GM20000 (cell line): ENCODE measurements at regions not wholly inside any gene's neighbourhood (a gene's known extent, or its start where the extent isn't known, plus 50 kb on each side); places are given as distances from the start of the nearest gene placed in this dataset.

Experiments
- DNase-seq: peaks from one replicate; pipeline ENCODE4 v3.0.0; 2012; ENCODE audit warnings: low spot score
- TF ChIP-seq, protein P1 (sequence below): IDR thresholded peaks from 2 replicates; pipeline ENCODE4 v1.5.1; 2012; ENCODE audit warnings: mild to moderate bottlenecking, control low read depth; ENCODE audit errors: extremely low read depth, missing control alignments

DNA sequence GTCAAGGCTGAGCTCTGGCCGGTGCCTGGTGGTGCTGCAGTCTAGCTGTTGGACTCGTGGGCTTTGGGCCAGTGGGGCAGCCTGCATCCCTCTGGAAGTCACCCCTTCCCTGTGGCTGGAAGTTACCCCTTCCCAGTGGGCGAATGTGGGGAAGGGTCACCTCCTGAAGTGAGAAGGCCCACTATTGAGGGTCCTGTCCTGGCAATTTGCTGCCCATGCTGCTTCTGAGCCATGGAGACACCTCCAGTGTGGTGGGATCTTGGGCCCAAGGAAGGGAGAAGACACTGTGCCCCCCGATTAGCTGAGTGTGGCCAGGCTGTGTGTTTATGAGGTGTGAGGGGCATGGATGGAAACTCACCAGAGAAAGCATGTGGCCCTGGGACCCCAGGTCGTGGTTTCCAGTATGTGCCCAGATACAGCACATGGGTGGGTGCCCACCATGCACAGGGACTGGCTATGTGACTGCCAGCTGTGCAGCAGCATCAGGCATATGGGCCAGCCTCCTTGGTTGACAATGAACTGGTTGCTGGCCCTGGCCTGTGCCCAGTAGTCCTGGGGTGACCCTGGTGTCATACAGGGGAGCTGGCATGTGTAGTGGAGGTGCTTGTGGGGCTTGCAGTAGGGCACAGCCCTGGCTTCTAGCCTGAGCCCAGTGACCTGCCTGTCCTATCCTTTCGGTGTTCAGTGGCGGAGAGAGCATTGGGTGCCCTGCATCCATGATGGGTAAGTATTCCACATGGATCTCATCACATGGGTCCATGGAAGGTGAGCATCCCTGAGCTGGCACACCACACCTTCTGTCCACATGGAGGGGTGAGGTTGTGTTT lies 221.2 kb downstream of the SNRPN start:
- TF ChIP-seq, protein P1, sequence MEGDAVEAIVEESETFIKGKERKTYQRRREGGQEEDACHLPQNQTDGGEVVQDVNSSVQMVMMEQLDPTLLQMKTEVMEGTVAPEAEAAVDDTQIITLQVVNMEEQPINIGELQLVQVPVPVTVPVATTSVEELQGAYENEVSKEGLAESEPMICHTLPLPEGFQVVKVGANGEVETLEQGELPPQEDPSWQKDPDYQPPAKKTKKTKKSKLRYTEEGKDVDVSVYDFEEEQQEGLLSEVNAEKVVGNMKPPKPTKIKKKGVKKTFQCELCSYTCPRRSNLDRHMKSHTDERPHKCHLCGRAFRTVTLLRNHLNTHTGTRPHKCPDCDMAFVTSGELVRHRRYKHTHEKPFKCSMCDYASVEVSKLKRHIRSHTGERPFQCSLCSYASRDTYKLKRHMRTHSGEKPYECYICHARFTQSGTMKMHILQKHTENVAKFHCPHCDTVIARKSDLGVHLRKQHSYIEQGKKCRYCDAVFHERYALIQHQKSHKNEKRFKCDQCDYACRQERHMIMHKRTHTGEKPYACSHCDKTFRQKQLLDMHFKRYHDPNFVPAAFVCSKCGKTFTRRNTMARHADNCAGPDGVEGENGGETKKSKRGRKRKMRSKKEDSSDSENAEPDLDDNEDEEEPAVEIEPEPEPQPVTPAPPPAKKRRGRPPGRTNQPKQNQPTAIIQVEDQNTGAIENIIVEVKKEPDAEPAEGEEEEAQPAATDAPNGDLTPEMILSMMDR = no peak
- DNase-seq = no peak

DNA sequence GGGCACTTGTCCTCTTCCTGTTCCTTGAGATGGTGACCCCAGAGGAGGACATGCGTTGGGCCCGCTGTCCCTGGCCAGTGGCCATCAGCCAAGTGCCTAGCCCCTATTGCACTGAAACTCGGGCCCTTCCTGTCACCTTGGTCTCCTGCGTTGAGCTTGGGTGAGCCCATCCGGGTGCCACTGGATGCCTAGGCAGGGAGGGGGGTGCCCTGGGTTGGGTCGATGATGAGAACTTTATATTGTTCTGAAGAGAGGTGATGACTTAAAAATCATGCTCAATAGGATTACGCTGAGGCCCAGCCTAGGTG lies 221.8 kb downstream of the SNRPN start:
- TF ChIP-seq, protein P1 = no peak
- DNase-seq = no peak

DNA sequence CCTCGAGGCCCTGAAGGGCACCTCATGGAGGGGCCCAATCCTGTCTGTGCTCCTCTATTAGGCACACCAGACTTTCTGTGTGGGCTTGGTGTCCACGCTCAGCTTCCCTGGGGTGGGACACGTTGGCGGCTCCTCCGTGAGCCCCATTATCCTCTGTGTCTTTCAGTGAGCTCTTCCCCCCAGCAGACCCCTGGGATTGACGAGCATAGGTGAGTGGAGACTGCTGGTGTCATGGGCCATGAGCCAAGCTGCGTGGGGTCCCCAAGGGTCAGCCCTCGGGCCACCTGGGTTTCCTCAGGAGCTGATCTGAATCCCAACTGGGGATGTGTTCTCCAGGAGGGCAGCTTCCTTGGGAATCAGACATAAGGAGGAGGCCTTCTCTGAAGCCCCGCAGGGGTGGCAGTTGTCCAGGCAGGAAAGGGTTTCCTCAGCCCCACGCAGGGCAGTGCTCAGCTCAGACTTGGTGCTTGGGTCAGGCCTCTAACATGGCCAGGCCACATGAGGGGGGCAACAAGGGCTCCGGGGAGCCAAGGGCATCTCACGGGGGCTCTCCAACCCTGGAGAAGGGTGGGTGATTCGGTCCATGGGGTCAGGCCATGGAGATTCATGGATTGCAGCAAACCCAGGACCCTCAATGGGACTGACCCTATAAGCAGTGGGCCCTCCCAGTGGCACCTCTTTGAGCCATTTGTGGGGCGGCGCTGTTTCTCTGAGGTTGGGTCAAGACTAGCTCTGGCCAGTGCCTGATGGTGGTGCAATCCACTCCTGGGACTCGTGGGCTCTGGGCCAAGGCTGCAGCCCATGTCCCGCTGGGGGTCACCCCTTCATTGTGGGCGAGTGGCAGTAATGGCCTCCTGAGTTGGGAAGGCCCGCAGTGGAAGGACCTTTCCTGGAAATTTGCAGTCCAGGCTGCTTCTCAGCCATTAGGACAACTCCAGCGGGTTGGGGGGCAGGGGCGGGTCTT lies 222.5 kb downstream of the SNRPN start:
- TF ChIP-seq, protein P1 = no peak
- no peak for DNase-seq

DNA sequence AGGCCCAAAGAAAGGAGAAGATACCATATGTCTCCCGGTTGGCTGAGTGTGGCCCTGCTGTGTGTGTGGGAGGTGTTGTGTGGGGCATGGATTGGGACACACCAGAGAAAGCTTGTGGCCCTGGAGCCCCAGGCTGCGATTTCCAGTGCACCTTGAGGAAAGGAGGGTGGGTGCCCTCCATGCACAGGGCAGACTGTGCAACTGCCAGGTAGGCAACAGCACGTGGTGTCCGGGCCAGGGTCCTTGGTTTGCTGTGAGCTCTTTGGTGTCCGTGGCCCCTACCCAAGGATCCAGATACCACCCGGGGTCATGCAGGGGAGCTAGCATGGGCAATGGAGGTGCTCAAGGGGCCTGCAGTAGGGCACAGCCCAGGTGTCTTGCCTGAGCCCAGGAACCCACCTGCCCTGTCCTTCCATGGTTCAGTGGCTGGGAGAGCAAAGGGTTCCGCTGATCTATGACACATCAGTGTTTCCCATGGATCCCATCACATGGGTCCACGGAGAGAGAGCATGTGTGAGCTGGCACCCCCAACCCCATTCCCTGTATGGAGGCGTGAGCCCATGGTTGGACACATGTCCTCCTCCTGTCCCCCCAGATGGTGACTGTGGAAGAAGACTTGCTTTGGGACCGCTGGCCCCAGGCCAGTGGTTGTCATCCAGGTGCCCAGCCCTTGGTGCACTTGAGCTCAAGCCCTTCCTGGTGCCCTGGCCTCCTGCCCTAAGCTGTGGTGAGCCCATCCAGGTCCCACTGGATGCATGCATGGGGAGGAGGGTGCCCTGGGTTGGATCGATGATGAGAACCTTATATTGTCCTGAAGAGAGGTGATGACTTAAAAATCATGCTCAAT lies 223.4 kb downstream of the SNRPN start:
- no peak for DNase-seq
- TF ChIP-seq, protein P1 = no peak

DNA sequence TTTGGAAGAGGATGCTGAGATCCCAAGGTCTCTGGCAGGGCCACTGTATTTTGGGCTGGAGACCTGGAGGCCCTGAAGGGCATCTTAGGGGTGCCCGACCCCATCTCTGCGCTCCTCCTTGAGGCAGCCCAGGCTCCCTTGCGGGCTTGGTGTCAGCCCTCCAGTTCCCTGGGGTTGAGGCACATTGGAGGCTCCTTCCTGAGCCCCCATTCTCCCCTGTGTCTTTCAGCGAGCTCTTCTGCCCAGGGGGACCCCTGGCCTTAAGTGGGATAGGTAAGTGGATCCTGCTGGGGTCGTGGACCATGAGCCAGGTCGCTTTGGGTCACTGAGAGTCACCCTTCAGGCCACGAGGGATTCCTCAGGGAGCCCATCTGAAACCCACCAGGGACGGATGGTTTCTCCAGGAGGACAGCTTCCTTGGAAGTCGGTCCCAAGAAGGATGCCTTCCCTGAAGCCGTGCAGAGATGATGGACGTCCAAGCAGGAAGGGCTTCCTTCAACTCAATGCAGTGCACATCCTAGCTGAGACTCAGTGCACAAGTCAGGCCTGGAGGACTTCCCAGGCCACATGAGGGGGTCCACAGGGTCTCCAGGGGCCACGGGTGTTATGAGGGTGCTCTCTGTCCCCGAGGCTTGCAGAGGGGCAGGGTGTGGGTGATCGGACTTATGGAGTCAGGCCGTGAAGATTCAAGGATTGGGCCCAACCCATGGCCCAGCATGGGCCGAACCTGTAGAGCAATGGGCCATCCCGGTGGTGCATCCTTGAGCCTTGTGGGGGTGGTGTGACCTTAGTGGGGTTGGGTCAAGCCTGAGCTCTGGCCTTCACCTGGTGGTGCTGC lies 224.3 kb downstream of the SNRPN start:
- TF ChIP-seq, protein P1 = no peak
- no peak for DNase-seq

DNA sequence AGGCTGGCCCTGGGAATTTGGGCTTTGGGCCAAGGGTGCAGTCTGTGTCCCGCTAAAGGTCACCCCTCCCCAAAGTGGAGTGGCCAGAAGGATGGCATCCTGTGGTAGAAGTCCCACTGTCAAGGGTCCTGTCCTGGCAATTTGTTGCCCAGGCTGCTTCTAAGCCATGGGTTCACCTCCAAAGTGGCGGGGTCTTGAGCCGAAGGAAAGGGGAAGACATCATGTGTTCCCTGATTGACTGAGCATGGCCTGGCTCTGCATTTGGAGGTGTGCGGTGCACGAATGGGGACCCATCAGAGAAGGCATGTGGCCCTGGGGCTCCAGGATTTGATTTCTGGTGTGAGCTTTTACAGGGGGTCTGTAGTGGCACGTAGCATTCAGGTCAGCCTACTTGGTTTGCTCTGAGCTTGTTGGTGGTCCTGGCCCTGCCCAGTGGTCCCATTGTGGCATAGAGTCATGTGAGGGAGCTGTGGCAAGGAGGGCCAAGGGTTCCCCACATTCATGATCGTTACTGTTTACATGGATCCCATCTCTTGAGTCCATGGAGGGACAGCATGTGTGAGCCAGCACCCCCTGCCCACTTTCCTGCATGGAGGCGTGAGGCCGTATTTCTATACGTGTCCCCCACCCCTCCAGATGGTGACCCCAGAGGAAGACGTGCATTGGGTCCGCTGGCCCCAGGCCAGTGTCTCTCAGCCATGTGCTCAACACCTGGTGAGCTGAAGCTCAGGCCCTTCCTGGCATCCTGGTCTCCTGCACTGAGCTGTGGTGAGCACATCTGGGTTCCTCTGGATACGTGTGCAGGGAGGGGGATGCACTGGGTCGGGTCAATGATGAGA lies 225.1 kb downstream of the SNRPN start:
- no peak for DNase-seq
- TF ChIP-seq, protein P1 = no peak
